Endothelial cell of umbilical vein (primary cell): ENCODE measurements at regions not wholly inside any gene's neighbourhood (a gene's known extent, or its start where the extent isn't known, plus 50 kb on each side); places are given as distances from the start of the nearest gene placed in this dataset.

Experiments
- BruUV-seq: library from RNA; stranded (reverse); fragments of 400-500 nt; replicated peaks from 2 replicates; lab custom pipeline; 2021; lab: Mats Ljungman, UMichigan
- CTCF ChIA-PET: fragments of 300-600, 350-600 bp; sonication (Branson Sonifier 250); formaldehyde crosslinking; loops from one replicate; lab custom pipeline; 2021; ENCODE audit warnings: antibody characterized with exemption, inconsistent platforms; lab: Charles Lee
- POLR2A ChIA-PET: fragments of 300-600, 350-600 bp; sonication (Branson Sonifier 250); formaldehyde crosslinking; loops from one replicate; lab custom pipeline; 2021; ENCODE audit warnings: antibody characterized with exemption, inconsistent platforms; lab: Charles Lee
- DNase-seq: peaks from one replicate; pipeline ENCODE4 v3.0.0-alpha.2; 2011; ENCODE audit warnings: low read depth, low spot score
- FAIRE-seq: peaks from 2 replicates; lab custom pipeline; 2011; peaks lifted over from hg19 to GRCh38; lab: Jason Lieb, UNC
- H2AFZ ChIP-seq: 2 replicates; pipeline ENCODE4 v1.6.0; 2012; ENCODE audit warnings: low read depth, low read length, control low read depth, inconsistent platforms
- H3K27ac ChIP-seq: 2 replicates; pipeline ENCODE4 v1.5.1; 2011; ENCODE audit warnings: low read depth, mild to moderate bottlenecking, control low read depth, low read length, moderate library complexity; ENCODE audit not compliant: insufficient read depth
- H3K27me3 ChIP-seq, 2 experiments: 2 replicates each; pipeline versions ENCODE4 v1.6.0 to v1.6.1; 2011; ENCODE audit warnings: low read length in 2 of 2, mixed read lengths in 1 of 2; ENCODE audit not compliant: control insufficient read depth in 2 of 2, insufficient read depth in 2 of 2
- H3K36me3 ChIP-seq, 2 experiments: 2 replicates in 1 of 2; 3 replicates in 1 of 2; pipeline ENCODE4 v1.5.1; 2011; ENCODE audit warnings: low read length in 2 of 2, mild to moderate bottlenecking in 1 of 2, moderate library complexity in 1 of 2; ENCODE audit not compliant: control insufficient read depth in 2 of 2, insufficient read depth in 2 of 2; ENCODE audit errors: extremely low read depth in 1 of 2
- H3K4me1 ChIP-seq: 3 replicates; pipeline ENCODE4 v1.5.1; 2011; ENCODE audit warnings: mild to moderate bottlenecking, low read length; ENCODE audit not compliant: control insufficient read depth, insufficient read depth; ENCODE audit errors: extremely low read depth
- H3K4me2 ChIP-seq: 2 replicates; pipeline ENCODE4 v1.6.1; 2011; ENCODE audit warnings: low read length, control low read depth, mixed read lengths; ENCODE audit not compliant: insufficient read depth
- H3K4me3 ChIP-seq, 3 experiments: fragments of 200-600 bp in 1 of 3; sonication (generic), shearing (Covaris generic) in 1 of 3; replicated peaks in 1 of 3; 2 replicates each; pipeline ENCODE4 v1.5.1; 2011 to 2016; ENCODE audit warnings: control low read depth in 3 of 3, low read length in 3 of 3, mild to moderate bottlenecking in 2 of 3, inconsistent platforms in 1 of 3, low read depth in 1 of 3, moderate library complexity in 1 of 3; ENCODE audit not compliant: insufficient read depth in 1 of 3
- H3K79me2 ChIP-seq: 2 replicates; pipeline ENCODE4 v1.6.0; 2012; ENCODE audit warnings: low read length, inconsistent platforms; ENCODE audit not compliant: control insufficient read depth, insufficient read depth
- H3K9ac ChIP-seq: replicated peaks from 2 replicates; pipeline ENCODE3; 2011; ENCODE audit warnings: low read length, control low read depth; ENCODE audit not compliant: insufficient read depth; ENCODE audit errors: extremely low read depth
- H3K9me1 ChIP-seq: replicated peaks from 3 replicates; pipeline ENCODE4 v1.6.0; 2011; ENCODE audit warnings: mild to moderate bottlenecking, low read length; ENCODE audit not compliant: control insufficient read depth, insufficient read depth; ENCODE audit errors: extremely low read depth
- H3K9me3 ChIP-seq: replicated peaks from 2 replicates; pipeline ENCODE4 v1.5.1; 2012; ENCODE audit warnings: low read length, inconsistent platforms; ENCODE audit not compliant: control insufficient read depth, insufficient read depth
- H4K20me1 ChIP-seq: replicated peaks from 2 replicates; pipeline ENCODE3; 2011; ENCODE audit warnings: mild to moderate bottlenecking, low read length; ENCODE audit not compliant: control insufficient read depth, insufficient read depth; ENCODE audit errors: extremely low read depth
- FOS ChIP-seq: IDR thresholded peaks from 2 replicates; pipeline ENCODE4 v1.6.1; 2011; ENCODE audit warnings: mild to moderate bottlenecking, low read length, moderate library complexity, borderline replicate concordance; ENCODE audit not compliant: insufficient read depth
- GATA2 ChIP-seq: IDR thresholded peaks from 2 replicates; pipeline ENCODE4 v1.7.0; 2011; ENCODE audit warnings: low read depth, mild to moderate bottlenecking, moderate library complexity, mixed read lengths, low read length; ENCODE audit not compliant: insufficient read length, insufficient read depth
- JUN ChIP-seq: IDR thresholded peaks from 2 replicates; pipeline ENCODE4 v1.6.1; 2011; ENCODE audit warnings: borderline replicate concordance, low read depth; ENCODE audit not compliant: insufficient read length, insufficient read depth
- MYC ChIP-seq: IDR thresholded peaks from one replicate; pipeline ENCODE4 v1.6.1; 2011; ENCODE audit warnings: mild to moderate bottlenecking, low read depth, low read length
- POLR2A ChIP-seq: IDR thresholded peaks from 2 replicates; pipeline ENCODE4 v1.6.1; 2012; ENCODE audit warnings: low read depth, mild to moderate bottlenecking, control low read depth, low read length
- POLR2AphosphoS5 ChIP-seq: IDR thresholded peaks from 2 replicates; pipeline ENCODE4 v1.6.1; 2012; ENCODE audit warnings: low read depth, mild to moderate bottlenecking, control low read depth, low read length, moderate library complexity; ENCODE audit not compliant: insufficient read depth
- dilution Hi-C: fragments of 300-500 bp; cut with MboI; formaldehyde crosslinking; loops from one replicate; pipeline ENCODE4 v1.15.0; 2019; ENCODE audit warnings: low sequenced_read_pairs; ENCODE audit not compliant: extremely low pct_ligation_motif_present
- intact Hi-C: fragments of 100-400 bp; cut with micrococcal nuclease; formaldehyde crosslinking; loops from one replicate; pipeline ENCODE4 v1.10.0; 2022
- TF ChIP-seq, protein P1 (sequence below): IDR thresholded peaks from 2 replicates; pipeline ENCODE4 v1.6.1; 2011; ENCODE audit not compliant: insufficient read depth, insufficient read length
- TF ChIP-seq, protein P2 (sequence below), 2 donors: IDR thresholded peaks; 1 replicate in 1 of 2; 2 replicates in 1 of 2; pipeline ENCODE4 v1.5.1; 2011; ENCODE audit warnings: low read length in 2 of 2, mild to moderate bottlenecking in 2 of 2, moderate library complexity in 2 of 2, control low read depth in 1 of 2, inconsistent platforms in 1 of 2, low read depth in 1 of 2; ENCODE audit not compliant: insufficient read depth in 1 of 2; ENCODE audit errors: extremely low read depth in 1 of 2

DNA sequence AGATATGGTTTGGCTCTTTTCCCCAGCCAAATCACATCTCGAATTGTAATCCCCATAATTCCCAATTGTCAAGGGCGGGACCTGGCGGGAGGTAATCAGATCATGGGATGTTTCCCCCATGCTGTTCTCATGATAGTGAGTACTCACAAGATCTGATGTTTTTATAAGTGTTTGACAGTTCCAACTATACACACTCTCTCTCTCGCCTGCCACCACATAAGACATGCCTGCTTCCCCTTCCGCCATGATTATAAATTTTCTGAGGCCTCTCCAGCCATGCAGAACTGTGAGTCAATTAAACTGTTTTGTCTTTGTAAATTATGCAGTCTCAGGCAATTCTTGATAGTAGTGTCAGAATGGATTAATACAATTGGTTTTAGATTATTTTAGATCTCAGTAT is 475.7 kb upstream of the CYLC2 start:
- Histone ChIP-seq H4K20me1 (no peaks in the 10 kb centered on the region), H2AFZ (no peak overlapping the region), H3K9ac (no peak overlapping the region), H3K4me2 (no peak overlapping the region), H3K36me3 (no peaks in the 10 kb centered on the region), H3K79me2 (no peaks in the 10 kb centered on the region), H3K9me1 (no peaks in the 10 kb centered on the region), H3K9me3 (no peaks in the 10 kb centered on the region), H3K27ac (no peak overlapping the region), H3K4me1 (no peaks in the 10 kb centered on the region), H3K27me3 (no peaks in the 10 kb centered on the region), H3K4me3 (no peak overlapping the region)
- TF ChIP-seq, protein P1, sequence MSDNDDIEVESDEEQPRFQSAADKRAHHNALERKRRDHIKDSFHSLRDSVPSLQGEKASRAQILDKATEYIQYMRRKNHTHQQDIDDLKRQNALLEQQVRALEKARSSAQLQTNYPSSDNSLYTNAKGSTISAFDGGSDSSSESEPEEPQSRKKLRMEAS: no peak
- TF ChIP-seq JUN: no peak
- TF ChIP-seq GATA2: no peak
- FAIRE-seq (no peak), DNase-seq (no peak)
- dilution Hi-C loops: no loop called here
- ChIA-PET CTCF (no interaction called here), POLR2A (no interaction called here)
- intact Hi-C loops: no loop called here
- no TSS peak for BruUV-seq

DNA sequence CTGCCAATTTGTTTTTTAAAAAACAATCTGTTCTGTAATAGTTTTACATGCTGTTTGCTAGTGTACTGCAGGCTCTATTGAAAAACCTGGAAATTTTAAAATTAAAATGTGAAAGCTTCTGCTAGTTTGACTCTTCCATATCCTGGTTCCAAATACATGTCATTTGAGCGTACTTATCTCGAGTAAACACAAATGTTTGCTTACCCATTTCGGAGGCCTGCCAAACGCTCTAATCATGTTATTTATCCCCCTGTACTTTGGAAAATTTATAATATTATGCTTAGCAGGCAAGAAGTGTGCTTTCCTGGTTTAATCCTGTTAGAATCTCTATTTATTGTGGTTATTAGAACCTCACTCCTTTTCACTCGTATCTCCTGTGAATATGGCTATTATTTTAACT is 476.8 kb upstream of the CYLC2 start:
- Histone ChIP-seq H3K36me3 (no peaks in the 10 kb centered on the region), H3K4me1 (no peaks in the 10 kb centered on the region), H4K20me1 (no peaks in the 10 kb centered on the region), H3K4me2 (no peak overlapping the region), H3K9me3 (no peaks in the 10 kb centered on the region), H3K4me3 (no peak overlapping the region), H3K27me3 (no peaks in the 10 kb centered on the region), H3K79me2 (no peaks in the 10 kb centered on the region), H2AFZ (no peak overlapping the region), H3K27ac (no peak overlapping the region), H3K9me1 (no peaks in the 10 kb centered on the region), H3K9ac (no peak overlapping the region)
- ChIA-PET POLR2A (no interaction called here), CTCF (no interaction called here)
- TF ChIP-seq GATA2: no peak
- TF ChIP-seq, protein P1: no peak
- no peak for TF ChIP-seq MYC
- TF ChIP-seq POLR2A: no peak
- TF ChIP-seq, protein P2, sequence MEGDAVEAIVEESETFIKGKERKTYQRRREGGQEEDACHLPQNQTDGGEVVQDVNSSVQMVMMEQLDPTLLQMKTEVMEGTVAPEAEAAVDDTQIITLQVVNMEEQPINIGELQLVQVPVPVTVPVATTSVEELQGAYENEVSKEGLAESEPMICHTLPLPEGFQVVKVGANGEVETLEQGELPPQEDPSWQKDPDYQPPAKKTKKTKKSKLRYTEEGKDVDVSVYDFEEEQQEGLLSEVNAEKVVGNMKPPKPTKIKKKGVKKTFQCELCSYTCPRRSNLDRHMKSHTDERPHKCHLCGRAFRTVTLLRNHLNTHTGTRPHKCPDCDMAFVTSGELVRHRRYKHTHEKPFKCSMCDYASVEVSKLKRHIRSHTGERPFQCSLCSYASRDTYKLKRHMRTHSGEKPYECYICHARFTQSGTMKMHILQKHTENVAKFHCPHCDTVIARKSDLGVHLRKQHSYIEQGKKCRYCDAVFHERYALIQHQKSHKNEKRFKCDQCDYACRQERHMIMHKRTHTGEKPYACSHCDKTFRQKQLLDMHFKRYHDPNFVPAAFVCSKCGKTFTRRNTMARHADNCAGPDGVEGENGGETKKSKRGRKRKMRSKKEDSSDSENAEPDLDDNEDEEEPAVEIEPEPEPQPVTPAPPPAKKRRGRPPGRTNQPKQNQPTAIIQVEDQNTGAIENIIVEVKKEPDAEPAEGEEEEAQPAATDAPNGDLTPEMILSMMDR (IDR thresholded peaks at IDR 0.05; ENCODE audit: extremely low read depth in 1 of 2, insufficient read depth in 1 of 2, low read depth in 1 of 2, low read length in 2 of 2): no peak
- TF ChIP-seq POLR2AphosphoS5: no peak
- TF ChIP-seq JUN: no peak
- TF ChIP-seq FOS: no peak
- BruUV-seq: no TSS peak
- intact Hi-C loops: no loop called here
- FAIRE-seq: no peak
- dilution Hi-C loops: no loop called here
- DNase-seq: no peak
